OCI-LY3 (cell line): ENCODE measurements at regions not wholly inside any gene's neighbourhood (a gene's known extent, or its start where the extent isn't known, plus 50 kb on each side); places are given as distances from the start of the nearest gene placed in this dataset.

Experiments used
- EZH2phosphoT487 ChIP-seq: fragments of 200-600 bp; shearing (Covaris generic); IDR thresholded peaks from 2 replicates; pipeline ENCODE4 v1.6.1; 2018; ENCODE audit warnings: antibody characterized with exemption, mixed run types, low read depth
- TF ChIP-seq, protein P1 (sequence below): fragments of 200-600, 300-600 bp; sonication (generic); IDR thresholded peaks from 2 replicates; pipeline ENCODE4 v1.5.1; 2014; ENCODE audit warnings: antibody characterized with exemption, low read length, low read depth

DNA sequence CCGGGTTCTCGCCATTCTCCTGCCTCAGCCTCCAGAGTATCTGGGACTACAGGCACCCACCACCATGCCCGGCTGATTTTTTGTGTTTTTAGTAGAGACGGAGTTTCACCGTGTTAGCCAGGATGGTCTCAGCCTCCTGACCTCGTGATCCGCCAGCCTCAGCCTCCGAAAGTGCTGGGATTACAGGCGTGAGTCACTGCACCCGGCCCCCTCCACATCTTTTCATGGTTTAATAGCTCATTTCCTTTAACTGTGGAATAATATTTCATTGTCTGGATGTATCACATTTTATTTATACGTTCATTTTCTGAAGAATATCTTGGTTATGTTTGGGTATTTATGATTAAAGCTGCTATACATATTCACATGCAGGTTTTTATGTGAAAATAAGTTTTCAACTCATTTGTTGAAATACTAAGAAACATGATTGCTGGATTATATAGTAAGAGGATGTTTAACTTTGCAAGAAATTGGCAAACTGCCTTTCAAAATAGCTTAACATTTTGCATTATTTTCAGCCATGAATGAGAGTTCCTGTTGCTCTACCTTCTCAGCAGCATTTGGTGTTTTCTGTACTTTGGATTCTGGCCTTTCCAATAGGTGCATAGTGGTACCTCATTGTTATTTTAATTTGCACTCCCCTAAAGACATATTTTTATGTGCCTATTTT lies 591.9 kb downstream of the TECRL start:
- TF ChIP-seq, protein P1, sequence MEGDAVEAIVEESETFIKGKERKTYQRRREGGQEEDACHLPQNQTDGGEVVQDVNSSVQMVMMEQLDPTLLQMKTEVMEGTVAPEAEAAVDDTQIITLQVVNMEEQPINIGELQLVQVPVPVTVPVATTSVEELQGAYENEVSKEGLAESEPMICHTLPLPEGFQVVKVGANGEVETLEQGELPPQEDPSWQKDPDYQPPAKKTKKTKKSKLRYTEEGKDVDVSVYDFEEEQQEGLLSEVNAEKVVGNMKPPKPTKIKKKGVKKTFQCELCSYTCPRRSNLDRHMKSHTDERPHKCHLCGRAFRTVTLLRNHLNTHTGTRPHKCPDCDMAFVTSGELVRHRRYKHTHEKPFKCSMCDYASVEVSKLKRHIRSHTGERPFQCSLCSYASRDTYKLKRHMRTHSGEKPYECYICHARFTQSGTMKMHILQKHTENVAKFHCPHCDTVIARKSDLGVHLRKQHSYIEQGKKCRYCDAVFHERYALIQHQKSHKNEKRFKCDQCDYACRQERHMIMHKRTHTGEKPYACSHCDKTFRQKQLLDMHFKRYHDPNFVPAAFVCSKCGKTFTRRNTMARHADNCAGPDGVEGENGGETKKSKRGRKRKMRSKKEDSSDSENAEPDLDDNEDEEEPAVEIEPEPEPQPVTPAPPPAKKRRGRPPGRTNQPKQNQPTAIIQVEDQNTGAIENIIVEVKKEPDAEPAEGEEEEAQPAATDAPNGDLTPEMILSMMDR, result no peak
- no peak for TF ChIP-seq EZH2phosphoT487
